CD4-positive, alpha-beta T cell treated with Interleukin-6 at 100 ng/mL for 8 hours (primary cell): ENCODE measurements at regions not wholly inside any gene's neighbourhood (a gene's known extent, or its start where the extent isn't known, plus 50 kb on each side); places are given as distances from the start of the nearest gene placed in this dataset.
"Not testable (repeated sequence)": the region's sequence is repeated elsewhere in the genome, so short reads cannot be mapped to it uniquely, and the experiment has no call there.

Experiments used
- DNase-seq: peaks from one replicate; pipeline ENCODE4 v3.0.0-alpha.2; 2020; ENCODE audit warnings: mixed read lengths, low spot score

GRCh38 chr7:145784809-145785780 is 331.5 kb upstream of the CNTNAP2 start:
- no peak for DNase-seq

- not testable (repeated sequence) for DNase-seq
Observed at GRCh38 chr7:145781388-145781787, 335.2 kb upstream of the CNTNAP2 start.

- DNase-seq, result no peak
Observed at GRCh38 chr7:145779140-145779539, 337.5 kb upstream of the CNTNAP2 start.

GRCh38 chr7:145774777-145775176 is 341.8 kb upstream of the CNTNAP2 start:
- DNase-seq, result no peak

- no peak for DNase-seq
Observed at GRCh38 chr7:145753004-145753403, 363.6 kb upstream of the CNTNAP2 start.

GRCh38 chr7:145737617-145738016 is 379.0 kb upstream of the CNTNAP2 start:
- no peak for DNase-seq

- DNase-seq, result no peak
Observed at GRCh38 chr7:145735061-145735460, 381.5 kb upstream of the CNTNAP2 start.

GRCh38 chr7:145732521-145732920 is 384.1 kb upstream of the CNTNAP2 start:
- no peak for DNase-seq

GRCh38 chr7:145729691-145730090 is 386.9 kb upstream of the CNTNAP2 start:
- DNase-seq, result no peak

- no peak for DNase-seq
Observed at GRCh38 chr7:145718129-145718528, 398.5 kb upstream of the CNTNAP2 start.

GRCh38 chr7:145700488-145700887 is 416.1 kb upstream of the CNTNAP2 start:
- DNase-seq, result no peak

GRCh38 chr7:145698526-145699262 is 417.9 kb upstream of the CNTNAP2 start:
- no peak for DNase-seq

- DNase-seq, result not testable (repeated sequence)
Observed at GRCh38 chr7:145697412-145698107, 419.0 kb upstream of the CNTNAP2 start.

GRCh38 chr7:145696071-145696470 is 420.5 kb upstream of the CNTNAP2 start:
- DNase-seq, result no peak

GRCh38 chr7:145692237-145692950 is 424.2 kb upstream of the CNTNAP2 start:
- DNase-seq, result no peak

- DNase-seq, result no peak
Observed at GRCh38 chr7:145691377-145691914, 425.2 kb upstream of the CNTNAP2 start.

GRCh38 chr7:145681646-145682045 is 435.0 kb upstream of the CNTNAP2 start:
- DNase-seq, result no peak

GRCh38 chr7:145681159-145681558 is 435.4 kb upstream of the CNTNAP2 start:
- DNase-seq, result no peak

GRCh38 chr7:145665499-145666258 is 450.9 kb upstream of the CNTNAP2 start:
- DNase-seq, result no peak

- no peak for DNase-seq
Observed at GRCh38 chr7:145655666-145656065, 460.9 kb upstream of the CNTNAP2 start.

GRCh38 chr7:145645135-145645515 is 471.5 kb upstream of the CNTNAP2 start:
- DNase-seq, result no peak
